ENCODE measurements at regions not wholly inside any gene's neighbourhood (a gene's known extent, or its start where the extent isn't known, plus 50 kb on each side); places are given as distances from the start of the nearest gene placed in this dataset.
"Not testable (repeated sequence)": the region's sequence is repeated elsewhere in the genome, so short reads cannot be mapped to it uniquely, and the experiment has no call there.

GRCh38 chr3:66842761-66843464 lies 155.2 kb upstream of the KBTBD8 start:
- intact Hi-C loops (cut with micrococcal nuclease) = not testable (repeated sequence)

GRCh38 chr3:66851894-66852613 lies 146.1 kb upstream of the KBTBD8 start:
- intact Hi-C loops (cut with micrococcal nuclease) = no loop called here

- intact Hi-C loops (cut with micrococcal nuclease) = no loop called here
Measured at GRCh38 chr3:66854601-66855151, 143.4 kb upstream of the KBTBD8 start.

GRCh38 chr3:66856533-66856932 lies 141.6 kb upstream of the KBTBD8 start:
- intact Hi-C loops (cut with micrococcal nuclease) = no loop called here

- intact Hi-C loops (cut with micrococcal nuclease) = no loop called here
Measured at GRCh38 chr3:66858656-66859381, 139.3 kb upstream of the KBTBD8 start.

GRCh38 chr3:66860771-66861170 lies 137.3 kb upstream of the KBTBD8 start:
- intact Hi-C loops (cut with micrococcal nuclease) = no loop called here

GRCh38 chr3:66863205-66864111 lies 134.6 kb upstream of the KBTBD8 start:
- intact Hi-C loops (cut with micrococcal nuclease) = no loop called here

GRCh38 chr3:66884659-66885058 lies 113.4 kb upstream of the KBTBD8 start:
- intact Hi-C loops (cut with micrococcal nuclease) = no loop called here

- intact Hi-C loops (cut with micrococcal nuclease) = no loop called here
Measured at GRCh38 chr3:66885326-66886000, 112.6 kb upstream of the KBTBD8 start.

- intact Hi-C loops (cut with micrococcal nuclease) = no loop called here
Measured at GRCh38 chr3:66889750-66890494, 108.2 kb upstream of the KBTBD8 start.

GRCh38 chr3:66898155-66898554 lies 100.0 kb upstream of the KBTBD8 start:
- intact Hi-C loops (cut with micrococcal nuclease) = no loop called here

- intact Hi-C loops (cut with micrococcal nuclease) = no loop called here
Measured at GRCh38 chr3:66904336-66904735, 93.8 kb upstream of the KBTBD8 start.

GRCh38 chr3:66904831-66905493 lies 93.1 kb upstream of the KBTBD8 start:
- intact Hi-C loops (cut with micrococcal nuclease) = no loop called here

GRCh38 chr3:66907136-66907535 lies 91.0 kb upstream of the KBTBD8 start:
- intact Hi-C loops (cut with micrococcal nuclease) = no loop called here

- intact Hi-C loops (cut with micrococcal nuclease) = no loop called here
Measured at GRCh38 chr3:66910266-66911055, 87.6 kb upstream of the KBTBD8 start.

- intact Hi-C loops (cut with micrococcal nuclease) = no loop called here
Measured at GRCh38 chr3:66912306-66912705, 85.8 kb upstream of the KBTBD8 start.

- intact Hi-C loops (cut with micrococcal nuclease) = no loop called here
Measured at GRCh38 chr3:66922058-66922457, 76.0 kb upstream of the KBTBD8 start.

GRCh38 chr3:66923969-66924368 lies 74.1 kb upstream of the KBTBD8 start:
- intact Hi-C loops (cut with micrococcal nuclease) = no loop called here

Data from T-helper 2 cell treated with Interferon-gamma antibody and Interleukin-4, amounts not matched to agents 100 ng/mL and 5 ng/mL, for 36 hours (primary cell).